DND-41 (cell line): ENCODE measurements at regions not wholly inside any gene's neighbourhood (a gene's known extent, or its start where the extent isn't known, plus 50 kb on each side); places are given as distances from the start of the nearest gene placed in this dataset.

Experiments used
- CTCF ChIP-seq: IDR thresholded peaks from 2 replicates; pipeline ENCODE4 v1.5.1; 2012; ENCODE audit warnings: borderline replicate concordance, low read length, moderate library complexity, mild to moderate bottlenecking; ENCODE audit not compliant: poor library complexity, severe bottlenecking; ENCODE audit errors: extremely low read depth
- EZH2 ChIP-seq: IDR thresholded peaks from 3 replicates; pipeline ENCODE4 v1.6.1; 2012; ENCODE audit warnings: borderline replicate concordance, low read depth, mild to moderate bottlenecking, moderate library complexity, low read length, inconsistent platforms; ENCODE audit not compliant: severe bottlenecking

DNA sequence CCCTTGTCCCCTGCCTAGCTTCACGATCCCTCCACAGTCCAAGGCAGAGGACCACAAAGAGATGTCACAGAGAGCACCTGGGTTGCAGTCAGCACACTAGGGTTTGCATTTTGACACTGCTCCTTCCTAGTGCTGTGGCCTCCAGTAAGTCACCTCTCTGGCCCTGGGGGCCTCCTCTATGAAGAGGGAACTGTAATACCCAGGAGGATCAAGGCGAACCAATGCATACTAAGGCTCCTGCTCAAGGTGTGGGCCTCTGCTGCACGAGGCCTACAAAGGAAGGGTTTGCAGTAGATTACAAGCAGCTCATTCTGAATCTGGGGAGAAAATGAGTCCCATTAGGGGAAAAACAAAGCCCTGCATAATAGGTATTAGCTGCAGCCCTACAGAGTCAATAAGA, 72.3 kb upstream of the FZD7 start:
- TF ChIP-seq CTCF (no peak), EZH2 (no peak)
